ENCODE measurements at regions not wholly inside any gene's neighbourhood (a gene's known extent, or its start where the extent isn't known, plus 50 kb on each side); places are given as distances from the start of the nearest gene placed in this dataset.

GRCh38 chr4:23667659-23668058 is 222.2 kb downstream of the PPARGC1A start:
- no peak overlapping the region for H3K4me3 ChIP-seq (ENCODE audit: low read depth, low read length)
- TF ChIP-seq CTCF (IDR thresholded peaks at IDR 0.05; ENCODE audit: low read depth, low read length): no peak

DNA sequence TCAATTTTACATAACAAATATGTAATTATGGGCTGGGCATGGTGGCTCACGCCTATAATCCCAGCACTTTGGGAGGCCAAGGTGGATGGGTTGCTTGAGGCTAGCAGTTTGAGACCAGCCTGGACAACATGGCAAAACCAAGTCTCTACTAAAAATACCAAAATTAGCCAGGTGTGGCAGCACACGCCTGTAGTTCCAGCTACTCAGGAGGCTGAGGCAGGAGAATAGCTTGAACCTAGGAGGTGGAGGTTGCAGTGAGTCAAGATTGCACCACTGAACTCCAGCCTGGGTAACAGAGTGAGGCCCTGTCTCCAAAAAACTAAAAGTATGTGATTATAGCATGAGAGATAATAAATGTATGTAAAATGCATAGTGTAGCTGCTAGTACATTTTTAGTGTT is 229.0 kb downstream of the PPARGC1A start:
- no peak for TF ChIP-seq CTCF (IDR thresholded peaks at IDR 0.05; ENCODE audit: low read depth, low read length)
- no peak overlapping the region for H3K4me3 ChIP-seq (ENCODE audit: low read depth, low read length)

- no peak overlapping the region for H3K4me3 ChIP-seq (ENCODE audit: low read depth, low read length)
- no peak for TF ChIP-seq CTCF (IDR thresholded peaks at IDR 0.05; ENCODE audit: low read depth, low read length)
Measured at GRCh38 chr4:23654791-23655190, 235.1 kb downstream of the PPARGC1A start.

GRCh38 chr4:23648854-23649596 is 240.8 kb downstream of the PPARGC1A start:
- no peak for TF ChIP-seq CTCF (IDR thresholded peaks at IDR 0.05; ENCODE audit: low read depth, low read length)
- no peak overlapping the region for H3K4me3 ChIP-seq (ENCODE audit: low read depth, low read length)

- no peak overlapping the region for H3K4me3 ChIP-seq (ENCODE audit: low read depth, low read length)
- no peak for TF ChIP-seq CTCF (IDR thresholded peaks at IDR 0.05; ENCODE audit: low read depth, low read length)
Measured at GRCh38 chr4:23635468-23635867, 254.4 kb downstream of the PPARGC1A start.

GRCh38 chr4:23631255-23631950 is 258.4 kb downstream of the PPARGC1A start:
- TF ChIP-seq CTCF (IDR thresholded peaks at IDR 0.05; ENCODE audit: low read depth, low read length): no peak
- no peak overlapping the region for H3K4me3 ChIP-seq (ENCODE audit: low read depth, low read length)

DNA sequence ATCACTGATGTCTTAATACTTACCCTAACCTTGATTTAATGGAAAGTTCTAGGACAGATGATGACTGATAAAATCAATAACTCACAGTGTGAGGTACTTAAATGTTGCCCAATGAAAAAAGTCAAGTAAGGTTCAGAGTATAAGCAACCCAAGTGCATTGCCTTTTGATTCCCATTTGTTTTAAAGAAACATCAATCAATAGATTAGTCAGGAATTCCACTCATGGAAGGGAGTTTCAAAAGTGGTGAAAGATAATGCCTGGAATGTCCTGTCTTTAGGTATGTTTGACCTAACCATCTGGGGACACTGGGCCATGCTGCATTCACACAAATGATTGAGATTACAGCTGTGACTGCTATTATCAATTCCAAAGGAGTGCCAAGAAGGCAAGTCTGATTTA is 259.7 kb downstream of the PPARGC1A start:
- TF ChIP-seq CTCF (IDR thresholded peaks at IDR 0.05; ENCODE audit: low read depth, low read length): no peak
- no peak overlapping the region for H3K4me3 ChIP-seq (ENCODE audit: low read depth, low read length)
